CD14-positive monocyte (primary cell): ENCODE measurements at regions not wholly inside any gene's neighbourhood (a gene's known extent, or its start where the extent isn't known, plus 50 kb on each side); places are given as distances from the start of the nearest gene placed in this dataset.

Experiments
- DNase-seq, 3 donors: peaks; one replicate each; pipeline ENCODE4 v3.0.0-alpha.2; 2011 to 2022
- H2AFZ ChIP-seq: 2 replicates; pipeline ENCODE4 v1.6.0; 2012; ENCODE audit warnings: mild to moderate bottlenecking, low read depth, low read length, inconsistent platforms; ENCODE audit not compliant: insufficient read depth, poor library complexity, severe bottlenecking
- H3K27ac ChIP-seq, 2 donors: 1 replicate in 1 of 2; 2 replicates in 1 of 2; pipeline ENCODE4 v1.5.1; 2012 to 2013; ENCODE audit warnings: low read length in 2 of 2, control low read depth in 1 of 2, inconsistent platforms in 1 of 2, low read depth in 1 of 2, mild to moderate bottlenecking in 1 of 2
- H3K27me3 ChIP-seq, 2 donors: one replicate each; pipeline versions ENCODE4 v1.6.0 to v1.6.1; 2011 to 2013; ENCODE audit warnings: low read length in 2 of 2; ENCODE audit not compliant: control insufficient read depth in 2 of 2, insufficient read depth in 2 of 2
- H3K36me3 ChIP-seq, 2 donors: replicated peaks in 1 of 2; 1 replicate in 1 of 2; 2 replicates in 1 of 2; pipeline versions ENCODE4 v1.5.1 to v1.6.1; 2012 to 2013; ENCODE audit warnings: low read length in 2 of 2, control low read depth in 1 of 2, inconsistent platforms in 1 of 2, mild to moderate bottlenecking in 1 of 2; ENCODE audit not compliant: insufficient read depth in 2 of 2, control insufficient read depth in 1 of 2
- H3K4me1 ChIP-seq, 2 donors: 1 replicate in 1 of 2; 2 replicates in 1 of 2; pipeline versions ENCODE4 v1.5.1 to v1.6.1; 2012 to 2013; ENCODE audit warnings: low read length in 2 of 2, control low read depth in 1 of 2, inconsistent platforms in 1 of 2, mild to moderate bottlenecking in 1 of 2, moderate library complexity in 1 of 2; ENCODE audit not compliant: insufficient read depth in 2 of 2, control insufficient read depth in 1 of 2
- H3K4me2 ChIP-seq: replicated peaks from 2 replicates; pipeline ENCODE3; 2012; ENCODE audit warnings: low read length, moderate library complexity, mild to moderate bottlenecking; ENCODE audit not compliant: poor library complexity, severe bottlenecking; ENCODE audit errors: extremely low read depth
- H3K4me3 ChIP-seq, 3 experiments: fragments of 200-600 bp in 1 of 3; sonication (generic) in 1 of 3; replicated peaks in 1 of 3; 1 replicate in 2 of 3; 2 replicates in 1 of 3; pipeline ENCODE4 v1.5.1; 2011 to 2013; ENCODE audit warnings: low read length in 3 of 3, mild to moderate bottlenecking in 3 of 3, control low read depth in 2 of 3, low read depth in 2 of 3, inconsistent platforms in 1 of 3, moderate library complexity in 1 of 3
- H3K79me2 ChIP-seq: 2 replicates; pipeline ENCODE4 v1.6.0; 2012; ENCODE audit warnings: mild to moderate bottlenecking, control low read depth, inconsistent platforms, low read length, moderate library complexity; ENCODE audit not compliant: insufficient read depth
- H3K9ac ChIP-seq: 2 replicates; pipeline ENCODE4 v1.6.0; 2017; ENCODE audit warnings: low read length, mild to moderate bottlenecking; ENCODE audit not compliant: insufficient read depth, poor library complexity, severe bottlenecking
- H3K9me3 ChIP-seq, 2 donors: replicated peaks in 1 of 2; 1 replicate in 1 of 2; 2 replicates in 1 of 2; pipeline versions ENCODE4 v1.5.1 to v1.6.1; 2012 to 2013; ENCODE audit warnings: low read length in 2 of 2, control low read depth in 1 of 2; ENCODE audit not compliant: control insufficient read depth in 1 of 2, insufficient read depth in 1 of 2
- H4K20me1 ChIP-seq: 2 replicates; pipeline ENCODE4 v1.6.0; 2012; ENCODE audit warnings: mild to moderate bottlenecking, low read length, control low read depth, moderate library complexity; ENCODE audit not compliant: insufficient read depth
- H3K27ac Mint-ChIP-seq, 7 donors: one replicate each; pipeline ENCODE4 v1.8.0; 2020; ENCODE audit warnings: mild to moderate bottlenecking in 7 of 7, mixed read lengths in 7 of 7, moderate library complexity in 6 of 7, inconsistent platforms in 2 of 7
- H3K27me3 Mint-ChIP-seq, 3 donors: one replicate each; pipeline ENCODE4 v1.8.0; 2021 to 2022; ENCODE audit warnings: low read depth in 3 of 3, mild to moderate bottlenecking in 3 of 3, mixed read lengths in 3 of 3, moderate library complexity in 3 of 3, inconsistent platforms in 1 of 3
- H3K36me3 Mint-ChIP-seq, 2 donors: one replicate each; pipeline ENCODE4 v1.8.0; 2020; ENCODE audit warnings: mixed read lengths in 2 of 2, inconsistent platforms in 1 of 2, mild to moderate bottlenecking in 1 of 2
- H3K4me1 Mint-ChIP-seq: one replicate; pipeline ENCODE4 v1.8.0; 2020; ENCODE audit warnings: mild to moderate bottlenecking, mixed read lengths
- H3K4me3 Mint-ChIP-seq, 2 donors: one replicate each; pipeline ENCODE4 v1.8.0; 2020; ENCODE audit warnings: mild to moderate bottlenecking in 2 of 2, mixed read lengths in 2 of 2, moderate library complexity in 1 of 2
- H3K9me3 Mint-ChIP-seq, 7 donors: one replicate each; pipeline ENCODE4 v1.8.0; 2020 to 2022; ENCODE audit warnings: mixed read lengths in 7 of 7, mild to moderate bottlenecking in 6 of 7, moderate library complexity in 6 of 7, inconsistent platforms in 2 of 7
- WGBS: methylation state at CpG from one replicate; pipeline ENCODE4 v1.1.5; 2013; ENCODE audit warnings: missing lambda C conversion rate; ENCODE audit not compliant: insufficient coverage; 5-methylcytosine and 5-hydroxymethylcytosine counted together
- intact Hi-C, 2 donors: fragments of 100-400 bp; cut with micrococcal nuclease; formaldehyde crosslinking; loops; one replicate each; pipeline versions ENCODE4 v1.15.0 to v1.15.1; 2023
- TF ChIP-seq, protein P1 (sequence below): fragments of 200-600 bp; IDR thresholded peaks from one replicate; pipeline ENCODE4 v1.8.0; 2022; ENCODE audit warnings: antibody characterized with exemption, mild to moderate bottlenecking

DNA sequence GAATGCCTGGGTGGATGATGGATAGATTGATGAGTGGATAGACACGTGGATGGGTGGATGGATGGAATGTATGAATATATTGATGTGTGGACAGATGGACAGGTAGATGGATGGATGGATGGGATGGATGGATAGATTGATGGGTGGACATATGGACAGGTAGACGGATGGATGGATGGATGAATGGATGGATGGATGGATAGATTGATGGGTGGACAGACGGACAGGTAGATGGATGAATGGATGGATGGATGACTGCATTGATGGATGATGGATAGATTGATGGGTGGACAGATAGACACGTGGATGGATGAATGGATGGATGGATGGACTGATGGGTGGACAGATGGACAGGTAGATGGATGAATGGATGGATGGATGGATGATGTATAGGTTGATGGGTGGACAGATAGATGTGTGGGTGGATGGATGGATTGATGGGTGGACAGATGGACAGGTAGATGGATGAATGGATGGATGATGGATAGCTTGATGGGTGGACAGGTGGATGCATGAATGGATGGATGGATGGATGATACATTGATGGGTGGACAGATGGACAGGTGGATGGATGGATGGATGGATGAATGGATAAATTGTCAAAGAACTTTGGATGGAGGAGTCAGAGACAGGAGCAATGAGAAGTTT is 171.4 kb upstream of the AFDN start:
- Mint-ChIP-seq H3K27me3 (peaks cover 0 to 1% (median 0%) of the 10 kb centered on the region in 3 donors), H3K4me3 (no peak overlapping the region), H3K4me1 (no peaks in the 10 kb centered on the region), H3K27ac (no peak overlapping the region), H3K36me3 (no peaks in the 10 kb centered on the region), H3K9me3 (peaks cover 2 to 9% (median 8%) of the 10 kb centered on the region in 7 donors)
- intact Hi-C loops, result no loop called here
- no peak for DNase-seq
- 88% methylated on average over 4 of the region's 4 CpGs for WGBS
- H3K79me2 ChIP-seq, result no peaks in the 10 kb centered on the region
- no peaks in the 10 kb centered on the region for H3K27me3 ChIP-seq
- H3K9me3 ChIP-seq, result peaks cover 9 to 18% of the 10 kb centered on the region in 2 donors
- H3K27ac ChIP-seq, result no peak overlapping the region
- TF ChIP-seq, protein P1, sequence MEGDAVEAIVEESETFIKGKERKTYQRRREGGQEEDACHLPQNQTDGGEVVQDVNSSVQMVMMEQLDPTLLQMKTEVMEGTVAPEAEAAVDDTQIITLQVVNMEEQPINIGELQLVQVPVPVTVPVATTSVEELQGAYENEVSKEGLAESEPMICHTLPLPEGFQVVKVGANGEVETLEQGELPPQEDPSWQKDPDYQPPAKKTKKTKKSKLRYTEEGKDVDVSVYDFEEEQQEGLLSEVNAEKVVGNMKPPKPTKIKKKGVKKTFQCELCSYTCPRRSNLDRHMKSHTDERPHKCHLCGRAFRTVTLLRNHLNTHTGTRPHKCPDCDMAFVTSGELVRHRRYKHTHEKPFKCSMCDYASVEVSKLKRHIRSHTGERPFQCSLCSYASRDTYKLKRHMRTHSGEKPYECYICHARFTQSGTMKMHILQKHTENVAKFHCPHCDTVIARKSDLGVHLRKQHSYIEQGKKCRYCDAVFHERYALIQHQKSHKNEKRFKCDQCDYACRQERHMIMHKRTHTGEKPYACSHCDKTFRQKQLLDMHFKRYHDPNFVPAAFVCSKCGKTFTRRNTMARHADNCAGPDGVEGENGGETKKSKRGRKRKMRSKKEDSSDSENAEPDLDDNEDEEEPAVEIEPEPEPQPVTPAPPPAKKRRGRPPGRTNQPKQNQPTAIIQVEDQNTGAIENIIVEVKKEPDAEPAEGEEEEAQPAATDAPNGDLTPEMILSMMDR, result no peak
- H2AFZ ChIP-seq, result no peak overlapping the region
- no peaks in the 10 kb centered on the region for H4K20me1 ChIP-seq
- no peaks in the 10 kb centered on the region for H3K4me1 ChIP-seq
- H3K9ac ChIP-seq, result no peak overlapping the region
- no peaks in the 10 kb centered on the region for H3K36me3 ChIP-seq
- H3K4me3 ChIP-seq, result no peak overlapping the region
- no peak overlapping the region for H3K4me2 ChIP-seq

DNA sequence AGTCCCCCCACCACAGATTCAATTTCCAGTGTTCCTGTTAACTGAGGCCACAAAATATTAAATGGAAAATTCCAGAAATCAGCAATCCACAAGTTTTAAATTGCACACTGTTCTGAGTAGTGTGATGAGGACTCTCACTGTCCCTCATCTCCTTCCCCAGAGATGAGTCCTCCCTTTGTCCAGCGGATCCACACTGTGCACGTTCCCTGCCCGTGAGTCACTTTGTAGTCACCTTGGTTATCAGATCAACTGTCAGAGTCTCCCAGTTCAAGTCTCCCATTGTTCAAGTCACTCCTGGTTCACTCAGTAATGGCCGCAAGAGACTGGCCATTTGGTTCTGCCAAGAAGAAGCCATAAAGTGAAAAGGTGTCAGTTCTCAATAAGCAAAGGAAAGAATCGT is 168.6 kb upstream of the AFDN start:
- H3K27me3 Mint-ChIP-seq, result peaks cover 0 to 4% (median 0%) of the 10 kb centered on the region in 3 donors
- no peak overlapping the region for H2AFZ ChIP-seq
- no peaks in the 10 kb centered on the region for H3K36me3 ChIP-seq
- DNase-seq, result no peak
- WGBS, result 100% methylated on average over 1 of the region's 5 CpGs
- no peak overlapping the region for H3K4me2 ChIP-seq
- no peak overlapping the region for H3K27ac Mint-ChIP-seq
- no peaks in the 10 kb centered on the region for H3K4me1 ChIP-seq
- no peaks in the 10 kb centered on the region for H4K20me1 ChIP-seq
- H3K4me1 Mint-ChIP-seq, result no peaks in the 10 kb centered on the region
- no peak overlapping the region for H3K4me3 Mint-ChIP-seq
- H3K4me3 ChIP-seq, result no peak overlapping the region
- no peak overlapping the region for H3K9ac ChIP-seq
- H3K36me3 Mint-ChIP-seq, result no peaks in the 10 kb centered on the region
- no peaks in the 10 kb centered on the region for H3K79me2 ChIP-seq
- intact Hi-C loops, result no loop called here
- H3K27ac ChIP-seq, result no peak overlapping the region
- TF ChIP-seq, protein P1, result no peak
- no peaks in the 10 kb centered on the region for H3K27me3 ChIP-seq
- peaks cover 2 to 9% (median 5%) of the 10 kb centered on the region in 7 donors for H3K9me3 Mint-ChIP-seq
- peaks cover 0 to 3% of the 10 kb centered on the region in 2 donors for H3K9me3 ChIP-seq
